ENCODE measurements at regions not wholly inside any gene's neighbourhood (a gene's known extent, or its start where the extent isn't known, plus 50 kb on each side); places are given as distances from the start of the nearest gene placed in this dataset.

DNA sequence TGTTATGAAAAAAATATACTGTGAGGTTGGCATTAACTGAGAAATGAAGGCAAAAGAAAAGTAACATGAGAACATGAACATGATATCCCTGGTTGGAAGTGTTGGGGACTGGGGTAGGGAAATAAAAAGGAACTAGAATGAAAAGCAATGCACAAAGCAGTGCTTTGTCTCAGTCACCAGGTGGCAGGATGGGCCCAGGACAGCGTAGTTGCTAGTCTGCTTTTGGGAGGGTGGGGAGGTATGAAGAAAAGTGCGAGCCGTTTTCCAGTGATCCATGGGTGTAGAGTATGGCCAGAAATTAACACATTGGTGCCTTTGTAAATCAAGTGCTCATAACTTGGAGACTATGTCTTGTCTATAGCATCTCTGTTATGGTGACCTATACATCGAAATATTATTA lies 662.5 kb upstream of the SALL1 start:
- Histone ChIP-seq H3K36me3 (ENCODE audit: control insufficient read depth in 4 of 4, insufficient read depth in 4 of 4, low read length in 4 of 4) (no peaks in the 10 kb centered on the region), H3K9me3 (ENCODE audit: control insufficient read depth in 4 of 4, insufficient read depth in 3 of 4, low read length in 3 of 4) (peaks cover 0 to 2% (median 0%) of the 10 kb centered on the region in 4 donors), H3K27ac (ENCODE audit: low read depth in 1 of 2, low read length in 1 of 2) (no peak overlapping the region), H3K27me3 (ENCODE audit: control insufficient read depth in 3 of 3, insufficient read depth in 3 of 3, low read length in 2 of 3) (no peaks in the 10 kb centered on the region), H3K4me1 (ENCODE audit: control insufficient read depth in 5 of 5, insufficient read depth in 5 of 5, low read length in 5 of 5) (no peaks in the 10 kb centered on the region), H3K9ac (ENCODE audit: insufficient read depth in 1 of 2, low read length in 2 of 2) (no peak overlapping the region), H3K4me3 (no peak overlapping the region)
- TF ChIP-seq, protein P1, sequence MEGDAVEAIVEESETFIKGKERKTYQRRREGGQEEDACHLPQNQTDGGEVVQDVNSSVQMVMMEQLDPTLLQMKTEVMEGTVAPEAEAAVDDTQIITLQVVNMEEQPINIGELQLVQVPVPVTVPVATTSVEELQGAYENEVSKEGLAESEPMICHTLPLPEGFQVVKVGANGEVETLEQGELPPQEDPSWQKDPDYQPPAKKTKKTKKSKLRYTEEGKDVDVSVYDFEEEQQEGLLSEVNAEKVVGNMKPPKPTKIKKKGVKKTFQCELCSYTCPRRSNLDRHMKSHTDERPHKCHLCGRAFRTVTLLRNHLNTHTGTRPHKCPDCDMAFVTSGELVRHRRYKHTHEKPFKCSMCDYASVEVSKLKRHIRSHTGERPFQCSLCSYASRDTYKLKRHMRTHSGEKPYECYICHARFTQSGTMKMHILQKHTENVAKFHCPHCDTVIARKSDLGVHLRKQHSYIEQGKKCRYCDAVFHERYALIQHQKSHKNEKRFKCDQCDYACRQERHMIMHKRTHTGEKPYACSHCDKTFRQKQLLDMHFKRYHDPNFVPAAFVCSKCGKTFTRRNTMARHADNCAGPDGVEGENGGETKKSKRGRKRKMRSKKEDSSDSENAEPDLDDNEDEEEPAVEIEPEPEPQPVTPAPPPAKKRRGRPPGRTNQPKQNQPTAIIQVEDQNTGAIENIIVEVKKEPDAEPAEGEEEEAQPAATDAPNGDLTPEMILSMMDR (IDR thresholded peaks at IDR 0.05; ENCODE audit: control extremely low read depth, extremely low read depth), result no peak
- ATAC-seq (ENCODE audit: insufficient read depth, low FRiP score), result no peak
- WGBS, 2 donors, result 83% methylated on average over 4 of the region's 4 CpGs
- no peak for DNase-seq

DNA sequence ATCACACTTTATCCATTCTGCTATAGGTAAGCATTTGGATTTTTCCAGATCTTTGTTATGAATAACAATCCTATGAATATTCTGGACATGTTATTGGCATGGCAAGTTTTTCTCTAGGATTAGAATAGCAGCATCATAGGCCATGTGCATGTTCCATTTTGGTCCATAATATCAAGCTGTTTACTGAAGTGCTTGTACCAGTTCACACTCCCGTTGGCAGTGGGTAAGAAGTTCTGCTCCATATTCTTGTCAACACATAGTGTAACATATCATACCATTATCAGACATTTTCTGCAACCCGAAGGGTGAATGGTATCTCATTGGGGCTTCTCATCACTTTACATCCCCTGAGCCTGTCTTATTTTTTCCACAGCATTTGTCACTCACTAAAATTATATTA lies 661.9 kb upstream of the SALL1 start:
- Histone ChIP-seq H3K36me3 (ENCODE audit: control insufficient read depth in 4 of 4, insufficient read depth in 4 of 4, low read length in 4 of 4) (no peaks in the 10 kb centered on the region), H3K27ac (ENCODE audit: low read depth in 1 of 2, low read length in 1 of 2) (no peak overlapping the region), H3K4me3 (no peak overlapping the region), H3K27me3 (ENCODE audit: control insufficient read depth in 3 of 3, insufficient read depth in 3 of 3, low read length in 2 of 3) (no peaks in the 10 kb centered on the region), H3K9ac (ENCODE audit: insufficient read depth in 1 of 2, low read length in 2 of 2) (no peak overlapping the region), H3K4me1 (ENCODE audit: control insufficient read depth in 5 of 5, insufficient read depth in 5 of 5, low read length in 5 of 5) (no peaks in the 10 kb centered on the region), H3K9me3 (ENCODE audit: control insufficient read depth in 4 of 4, insufficient read depth in 3 of 4, low read length in 3 of 4) (peaks cover 0 to 2% (median 0%) of the 10 kb centered on the region in 4 donors)
- DNase-seq, result no peak
- TF ChIP-seq, protein P1 (IDR thresholded peaks at IDR 0.05; ENCODE audit: control extremely low read depth, extremely low read depth), result no peak
- WGBS, 2 donors, result 84 to 86% methylated on average over 2 of the region's 2 CpGs
- no peak for ATAC-seq (ENCODE audit: insufficient read depth, low FRiP score)

DNA sequence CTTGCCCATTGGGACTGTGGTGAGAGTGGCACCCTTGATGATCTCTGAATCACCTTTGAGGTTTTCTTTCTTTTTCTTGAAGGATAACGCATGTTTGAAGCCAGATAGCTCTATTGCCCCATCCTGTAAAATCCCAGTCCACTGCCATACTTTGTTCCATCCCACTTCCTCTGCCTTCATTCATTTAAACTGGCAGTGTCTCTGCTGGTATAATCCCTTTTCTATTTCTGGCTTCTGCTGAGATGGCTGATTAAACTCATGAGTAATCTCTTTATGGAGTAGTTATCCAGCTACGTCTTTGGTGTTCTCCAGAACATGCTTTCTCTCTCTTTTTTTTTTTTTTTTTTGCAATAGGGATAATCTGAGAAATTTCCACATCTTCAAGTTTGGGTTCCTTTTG lies 656.5 kb upstream of the SALL1 start:
- no peaks in the 10 kb centered on the region for H3K36me3 ChIP-seq (ENCODE audit: control insufficient read depth in 4 of 4, insufficient read depth in 4 of 4, low read length in 4 of 4)
- 78 to 87% methylated on average over 2 of the region's 2 CpGs for WGBS, 2 donors
- DNase-seq (no peak), ATAC-seq (ENCODE audit: insufficient read depth, low FRiP score) (no peak)
- H3K9me3 ChIP-seq (ENCODE audit: control insufficient read depth in 4 of 4, insufficient read depth in 3 of 4, low read length in 3 of 4), result peaks cover 0 to 2% (median 0%) of the 10 kb centered on the region in 4 donors
- H3K9ac ChIP-seq (ENCODE audit: insufficient read depth in 1 of 2, low read length in 2 of 2), result no peak overlapping the region
- no peaks in the 10 kb centered on the region for H3K4me1 ChIP-seq (ENCODE audit: control insufficient read depth in 5 of 5, insufficient read depth in 5 of 5, low read length in 5 of 5)
- TF ChIP-seq, protein P1 (IDR thresholded peaks at IDR 0.05; ENCODE audit: control extremely low read depth, extremely low read depth), result no peak
- H3K27ac ChIP-seq (ENCODE audit: low read depth in 1 of 2, low read length in 1 of 2), result no peak overlapping the region
- no peak overlapping the region for H3K4me3 ChIP-seq
- no peaks in the 10 kb centered on the region for H3K27me3 ChIP-seq (ENCODE audit: control insufficient read depth in 3 of 3, insufficient read depth in 3 of 3, low read length in 2 of 3)

DNA sequence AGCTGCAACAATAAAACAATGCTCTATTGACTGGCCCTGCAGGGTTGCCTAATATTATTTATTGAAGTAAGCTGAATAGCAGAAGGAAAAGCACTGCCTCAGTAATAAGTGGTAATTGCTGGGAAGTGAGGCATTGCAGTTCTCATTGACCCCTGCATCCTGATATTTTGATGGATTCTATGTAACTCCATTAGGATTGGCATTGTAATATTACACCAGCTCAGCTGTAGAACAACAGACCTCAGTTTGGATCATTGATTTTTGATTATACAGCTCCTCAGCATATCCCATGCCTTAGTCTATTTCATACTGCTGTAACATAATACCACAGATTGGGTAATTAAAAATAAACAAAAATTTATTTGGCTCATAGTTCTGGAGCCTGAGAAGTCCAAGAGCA lies 650.6 kb upstream of the SALL1 start:
- TF ChIP-seq, protein P1 (IDR thresholded peaks at IDR 0.05; ENCODE audit: control extremely low read depth, extremely low read depth), result no peak
- Histone ChIP-seq H3K4me3 (no peak overlapping the region), H3K4me1 (ENCODE audit: control insufficient read depth in 5 of 5, insufficient read depth in 5 of 5, low read length in 5 of 5) (no peaks in the 10 kb centered on the region), H3K9ac (ENCODE audit: insufficient read depth in 1 of 2, low read length in 2 of 2) (no peak overlapping the region), H3K36me3 (ENCODE audit: control insufficient read depth in 4 of 4, insufficient read depth in 4 of 4, low read length in 4 of 4) (no peaks in the 10 kb centered on the region), H3K27ac (ENCODE audit: low read depth in 1 of 2, low read length in 1 of 2) (no peak overlapping the region), H3K27me3 (ENCODE audit: control insufficient read depth in 3 of 3, insufficient read depth in 3 of 3, low read length in 2 of 3) (no peaks in the 10 kb centered on the region), H3K9me3 (ENCODE audit: control insufficient read depth in 4 of 4, insufficient read depth in 3 of 4, low read length in 3 of 4) (peaks cover 0 to 3% (median 0%) of the 10 kb centered on the region in 4 donors)
- ATAC-seq (ENCODE audit: insufficient read depth, low FRiP score) (no peak), DNase-seq (no peak)

Measured in lung (tissue), 11 donors.